ENCODE measurements at regions not wholly inside any gene's neighbourhood (a gene's known extent, or its start where the extent isn't known, plus 50 kb on each side); places are given as distances from the start of the nearest gene placed in this dataset.

DNA sequence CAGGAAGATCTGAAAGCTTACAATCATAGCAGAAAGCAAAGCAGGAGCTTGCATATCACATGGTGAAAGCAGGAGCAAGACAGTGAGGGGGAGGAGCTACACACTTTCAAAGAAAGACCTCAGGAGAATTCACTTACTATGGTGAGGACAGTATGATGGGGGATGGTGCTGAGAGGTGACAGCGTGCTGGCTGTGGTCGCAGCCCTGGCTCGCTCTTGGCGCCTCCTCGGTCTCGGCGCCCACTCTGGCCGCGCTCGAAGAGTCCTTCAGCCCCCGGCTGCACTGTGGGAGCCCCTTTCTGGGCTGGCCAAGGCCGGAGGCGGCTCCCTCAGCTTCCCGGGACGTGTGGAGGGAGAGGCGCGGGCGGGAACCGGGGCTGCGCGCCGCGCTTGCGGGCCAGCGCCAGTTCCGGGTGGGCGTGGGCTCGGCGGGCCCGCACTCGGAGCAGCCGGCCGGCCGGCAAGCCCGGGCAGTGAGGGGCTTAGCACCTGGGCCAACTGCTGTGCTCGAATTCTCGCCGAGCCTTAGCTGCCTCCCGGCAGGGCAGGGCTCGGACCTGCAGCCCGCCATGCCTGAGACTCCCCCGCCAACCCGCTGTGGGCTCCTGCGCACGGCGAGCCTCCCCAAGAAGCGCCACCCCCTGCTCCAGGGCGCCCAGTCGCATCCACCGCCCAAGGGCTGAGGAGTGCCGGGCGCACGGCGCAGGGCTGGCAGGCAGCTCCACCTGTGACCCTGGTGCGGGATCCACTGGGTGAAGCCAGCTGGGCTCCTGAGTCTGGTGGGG is 131.9 kb upstream of the SPATS2L start:
- H3K4me1 Mint-ChIP-seq (ENCODE audit: low read depth) = no peaks in the 10 kb centered on the region
- ATAC-seq = no peak
- peaks cover 7% of the 10 kb centered on the region for H3K27me3 Mint-ChIP-seq (ENCODE audit: low read depth)
- no peaks in the 10 kb centered on the region for H3K9me3 Mint-ChIP-seq
- no peak for DNase-seq
- no peak overlapping the region for H3K4me3 Mint-ChIP-seq
- H3K36me3 Mint-ChIP-seq (ENCODE audit: insufficient read depth) = no peaks in the 10 kb centered on the region

DNA sequence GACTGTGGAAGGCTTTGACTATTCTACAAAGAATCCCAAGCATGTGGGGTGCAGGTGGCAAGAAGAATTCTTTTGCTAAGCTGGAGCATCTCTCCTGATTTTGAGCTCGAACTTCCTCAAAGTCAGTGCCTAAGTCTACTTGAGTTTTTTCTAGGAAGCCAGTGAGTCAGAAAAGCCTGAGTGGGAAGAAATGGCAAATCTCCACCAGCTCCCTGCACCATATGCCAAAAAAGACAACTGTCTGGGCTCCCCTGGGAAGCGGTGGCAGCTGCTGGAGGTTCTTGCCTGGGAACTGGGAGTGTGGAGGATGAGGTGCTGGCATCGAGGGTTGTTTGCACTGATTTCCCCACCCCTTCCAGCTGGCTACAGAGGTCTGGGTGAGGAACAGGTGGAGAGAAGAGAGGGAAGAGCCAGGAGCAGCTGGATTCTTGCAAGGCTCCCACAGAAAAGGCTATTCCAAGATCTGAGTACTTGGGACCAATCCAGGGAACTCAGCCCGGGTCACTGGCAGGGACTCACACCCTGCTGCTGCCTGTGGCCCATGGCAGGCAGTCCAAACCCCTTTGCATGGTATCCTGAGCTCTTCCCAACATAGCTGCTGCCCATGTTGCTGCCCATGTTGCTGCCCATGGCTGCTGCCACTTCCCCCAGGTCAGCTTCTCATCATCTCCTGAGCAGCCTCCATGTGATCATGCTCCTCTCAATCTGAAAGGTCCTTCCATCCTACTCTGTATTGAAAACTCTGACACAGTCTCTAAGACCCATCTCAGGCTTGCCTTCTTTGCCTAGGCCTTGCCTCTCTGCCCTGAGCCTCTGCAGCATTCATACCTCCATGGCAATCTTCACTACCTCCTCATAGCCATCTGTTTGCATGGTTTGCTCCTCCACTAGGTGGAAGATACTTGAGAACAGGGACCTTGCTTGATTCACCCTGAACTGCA is 128.3 kb upstream of the SPATS2L start:
- Mint-ChIP-seq H3K4me3 (no peak overlapping the region), H3K4me1 (ENCODE audit: low read depth) (no peaks in the 10 kb centered on the region), H3K36me3 (ENCODE audit: insufficient read depth) (no peaks in the 10 kb centered on the region), H3K9me3 (no peaks in the 10 kb centered on the region), H3K27me3 (ENCODE audit: low read depth) (peaks cover 20% of the 10 kb centered on the region)
- DNase-seq (no peak), ATAC-seq (no peak)

DNA sequence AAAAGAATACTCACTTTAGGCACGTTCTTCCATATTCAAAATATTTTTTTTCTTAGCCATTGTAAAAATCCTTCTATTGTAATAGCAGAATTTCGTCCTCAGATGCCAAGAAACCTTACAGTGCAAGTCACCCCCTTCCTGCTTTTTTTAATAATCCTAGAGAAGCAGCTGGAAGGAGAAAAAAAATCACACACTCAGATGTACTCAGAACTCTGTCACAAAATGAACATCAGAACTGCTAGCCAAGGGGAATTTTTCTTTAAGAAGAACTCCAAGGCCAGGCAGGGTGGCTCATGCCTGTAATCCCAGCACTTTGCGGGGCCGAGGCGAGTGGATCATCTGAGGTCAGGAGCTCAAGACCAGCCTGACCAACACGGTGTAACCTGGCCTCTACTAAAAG is 127.3 kb upstream of the SPATS2L start:
- DNase-seq = no peak
- ATAC-seq = no peak
- Mint-ChIP-seq H3K4me3 (no peak overlapping the region), H3K4me1 (ENCODE audit: low read depth) (no peaks in the 10 kb centered on the region), H3K36me3 (ENCODE audit: insufficient read depth) (no peaks in the 10 kb centered on the region), H3K27me3 (ENCODE audit: low read depth) (peaks cover 21% of the 10 kb centered on the region), H3K9me3 (no peaks in the 10 kb centered on the region)

DNA sequence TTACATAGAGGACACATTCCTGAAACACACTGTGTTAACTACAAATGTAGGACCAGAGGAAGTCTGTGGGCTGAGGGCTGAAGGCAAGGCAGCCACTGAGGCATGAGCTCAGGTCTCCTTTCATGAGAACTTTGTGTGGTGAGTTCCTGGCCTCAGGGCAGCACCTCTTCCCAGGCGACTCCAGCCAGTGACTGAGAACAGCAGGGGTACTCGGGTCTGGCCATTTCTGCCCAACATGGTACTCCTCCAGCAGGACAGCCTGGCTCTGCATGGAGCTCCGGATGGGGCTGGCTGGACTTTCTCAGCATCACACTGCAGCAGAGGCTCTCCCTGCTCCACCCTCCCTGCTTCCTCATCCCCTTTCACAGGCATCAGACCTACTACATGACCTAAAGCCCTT is 125.5 kb upstream of the SPATS2L start:
- H3K36me3 Mint-ChIP-seq (ENCODE audit: insufficient read depth) = no peaks in the 10 kb centered on the region
- ATAC-seq = no peak

DNA sequence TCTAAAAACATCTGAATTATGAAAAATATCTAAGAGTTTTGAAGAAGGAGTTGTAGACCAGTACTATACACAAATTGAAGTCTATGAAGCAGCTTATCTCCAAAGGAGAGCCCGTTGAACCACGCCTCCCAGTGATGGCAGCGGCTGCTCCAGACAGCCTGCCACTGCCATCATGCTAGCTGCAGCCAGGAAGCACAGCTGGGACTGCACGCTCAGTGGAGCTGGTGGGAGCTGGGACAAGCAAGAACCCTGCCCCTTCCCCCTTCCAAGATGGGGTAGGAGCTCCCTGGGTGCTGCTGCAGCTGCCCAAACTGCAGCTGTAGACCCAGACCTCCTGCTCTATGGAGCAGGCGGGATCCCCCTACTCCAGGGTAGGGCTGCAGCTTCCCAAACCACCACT is 124.7 kb upstream of the SPATS2L start:
- H3K27me3 Mint-ChIP-seq (ENCODE audit: low read depth) = peaks cover 32% of the 10 kb centered on the region
- DNase-seq = no peak
- no peak overlapping the region for H3K4me3 Mint-ChIP-seq
- ATAC-seq = no peak
- H3K4me1 Mint-ChIP-seq (ENCODE audit: low read depth) = no peaks in the 10 kb centered on the region
- H3K9me3 Mint-ChIP-seq = no peaks in the 10 kb centered on the region
- H3K36me3 Mint-ChIP-seq (ENCODE audit: insufficient read depth) = no peaks in the 10 kb centered on the region

More for the DNA sequence above, 125.5 kb upstream of the SPATS2L start:
- peaks cover 29% of the 10 kb centered on the region for H3K27me3 Mint-ChIP-seq (ENCODE audit: low read depth)
- DNase-seq = no peak
- H3K4me3 Mint-ChIP-seq = no peak overlapping the region
- H3K4me1 Mint-ChIP-seq (ENCODE audit: low read depth) = no peaks in the 10 kb centered on the region
- no peaks in the 10 kb centered on the region for H3K9me3 Mint-ChIP-seq

DNA sequence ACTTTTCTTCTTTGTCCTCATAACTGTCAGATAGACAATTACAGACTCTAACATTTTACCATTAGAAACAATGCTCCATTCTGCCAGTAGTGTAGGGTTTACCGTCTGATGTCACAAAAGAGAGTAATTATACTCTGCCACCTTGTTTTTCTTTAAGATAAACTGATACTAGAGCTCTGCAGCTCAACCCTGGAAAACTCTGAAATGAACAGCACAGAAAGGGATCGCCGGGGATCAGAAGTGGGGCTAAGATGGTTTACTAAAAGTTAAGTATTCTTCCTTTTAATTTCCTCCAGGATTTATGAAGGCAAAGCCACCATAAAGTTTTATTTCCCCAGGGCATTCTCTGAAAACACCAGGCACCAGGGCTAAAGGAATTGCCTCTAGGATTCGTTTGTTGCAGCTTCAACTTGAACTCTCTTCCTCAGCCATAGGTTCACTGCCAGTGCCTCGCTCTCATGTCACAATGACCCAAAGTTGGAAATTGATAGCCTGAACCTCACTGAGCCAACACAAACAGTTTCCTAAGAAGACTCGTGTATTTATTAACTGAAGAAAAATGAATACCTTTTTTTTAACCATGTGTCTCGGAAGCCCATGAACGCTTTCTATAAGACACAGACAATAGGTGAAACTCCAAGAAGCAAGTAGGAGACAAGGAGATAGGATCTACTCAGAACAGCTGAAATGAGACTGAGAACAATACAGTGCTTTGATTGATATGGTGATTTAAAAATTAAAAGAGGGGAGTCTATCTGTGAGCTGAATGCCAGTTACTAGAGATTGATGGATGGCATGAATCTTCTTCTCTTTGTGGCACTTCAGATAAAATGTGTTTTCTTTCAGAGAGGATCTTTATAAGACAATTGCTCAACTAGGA is 121.5 kb upstream of the SPATS2L start:
- no peak for ATAC-seq
- Mint-ChIP-seq H3K36me3 (ENCODE audit: insufficient read depth) (no peaks in the 10 kb centered on the region), H3K27me3 (ENCODE audit: low read depth) (peaks cover 29% of the 10 kb centered on the region), H3K9me3 (no peaks in the 10 kb centered on the region), H3K4me1 (ENCODE audit: low read depth) (no peaks in the 10 kb centered on the region), H3K4me3 (no peak overlapping the region)
- DNase-seq = no peak

DNA sequence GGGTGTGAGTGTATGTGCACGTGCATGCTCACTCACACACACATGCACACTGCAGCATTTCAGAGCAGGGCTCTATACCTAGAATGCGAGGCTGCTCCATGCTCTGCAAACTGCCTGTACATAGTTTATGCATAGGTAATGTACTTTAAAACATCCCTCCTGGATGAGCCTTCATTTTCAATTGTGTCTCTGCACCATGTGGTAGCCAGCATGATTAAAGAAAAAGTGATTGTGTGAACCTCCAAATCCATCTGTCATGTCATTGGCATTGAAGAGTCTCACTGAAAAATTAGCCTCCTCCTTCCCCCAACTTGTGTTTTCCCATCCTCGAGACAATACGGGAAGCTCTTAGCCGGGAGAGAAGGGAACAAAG is 120.9 kb upstream of the SPATS2L start:
- Mint-ChIP-seq H3K4me1 (ENCODE audit: low read depth) (no peaks in the 10 kb centered on the region), H3K36me3 (ENCODE audit: insufficient read depth) (no peaks in the 10 kb centered on the region), H3K9me3 (no peaks in the 10 kb centered on the region), H3K27me3 (ENCODE audit: low read depth) (peaks cover 24% of the 10 kb centered on the region), H3K4me3 (no peak overlapping the region)
- DNase-seq (no peak), ATAC-seq (no peak)

DNA sequence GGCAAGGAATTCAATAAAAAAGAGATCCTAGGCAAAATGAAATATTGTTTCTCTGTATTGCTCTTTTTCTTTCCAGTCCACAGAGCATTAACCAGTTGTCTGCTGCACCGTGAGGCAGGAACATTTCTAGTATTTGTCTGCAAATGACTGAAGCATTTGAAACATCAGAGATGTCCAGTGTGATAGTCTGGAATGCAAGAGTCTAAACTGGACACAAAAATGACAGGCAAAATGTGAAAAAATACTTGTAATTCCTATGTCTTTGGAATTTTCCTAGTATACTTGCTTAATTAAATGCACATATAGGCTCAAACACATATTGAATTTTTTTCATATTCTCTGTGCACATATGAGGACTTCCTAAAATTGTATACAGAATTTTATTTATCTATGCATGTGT is 120.5 kb upstream of the SPATS2L start:
- ATAC-seq (no peak), DNase-seq (no peak)
- Mint-ChIP-seq H3K4me3 (no peak overlapping the region), H3K27me3 (ENCODE audit: low read depth) (peaks cover 24% of the 10 kb centered on the region), H3K36me3 (ENCODE audit: insufficient read depth) (no peaks in the 10 kb centered on the region), H3K9me3 (no peaks in the 10 kb centered on the region), H3K4me1 (ENCODE audit: low read depth) (no peaks in the 10 kb centered on the region)

DNA sequence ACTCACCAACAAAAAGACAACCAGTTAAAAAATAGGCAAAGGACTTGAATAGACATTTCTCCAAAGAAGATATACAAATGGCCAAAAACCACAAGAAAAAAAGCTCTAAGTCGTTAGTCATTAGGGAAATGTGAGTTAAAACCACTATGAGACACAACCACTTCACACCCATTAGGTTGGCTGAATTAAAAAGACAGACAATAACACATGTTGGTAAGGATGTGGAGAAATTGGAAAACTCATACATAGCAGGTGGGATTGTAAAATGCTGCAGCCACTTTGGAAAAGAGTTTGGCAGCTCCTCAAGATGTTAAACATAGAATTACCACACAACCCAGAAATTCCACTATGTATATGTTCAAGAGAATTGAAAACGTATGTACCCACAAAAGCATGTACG is 117.6 kb upstream of the SPATS2L start:
- Mint-ChIP-seq H3K27me3 (ENCODE audit: low read depth) (peaks cover 23% of the 10 kb centered on the region), H3K9me3 (no peaks in the 10 kb centered on the region), H3K4me3 (no peak overlapping the region), H3K36me3 (ENCODE audit: insufficient read depth) (no peaks in the 10 kb centered on the region), H3K4me1 (ENCODE audit: low read depth) (no peaks in the 10 kb centered on the region)
- no peak for ATAC-seq
- no peak for DNase-seq

DNA sequence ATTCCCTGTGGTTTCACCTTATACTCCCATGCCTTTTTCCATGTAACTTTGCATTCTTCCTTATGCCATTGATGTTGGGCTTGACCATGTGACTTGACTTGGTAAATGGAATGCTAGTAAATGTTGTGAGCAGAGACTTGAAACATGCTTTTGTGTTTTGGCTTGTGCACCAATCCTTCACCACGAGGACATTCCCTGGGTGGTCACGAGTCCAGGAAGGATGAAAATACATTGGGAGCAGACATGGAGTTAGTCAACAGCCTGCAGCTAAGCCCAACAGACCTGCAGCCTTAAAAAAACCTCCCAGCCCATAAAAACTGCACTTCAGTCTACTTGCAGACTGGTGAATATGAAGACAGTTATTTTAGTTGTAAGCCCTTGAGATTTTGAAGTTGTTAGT is 116.5 kb upstream of the SPATS2L start:
- Mint-ChIP-seq H3K4me1 (ENCODE audit: low read depth) (no peaks in the 10 kb centered on the region), H3K4me3 (no peak overlapping the region), H3K27me3 (ENCODE audit: low read depth) (peaks cover 23% of the 10 kb centered on the region), H3K9me3 (no peaks in the 10 kb centered on the region), H3K36me3 (ENCODE audit: insufficient read depth) (no peaks in the 10 kb centered on the region)
- ATAC-seq (no peak), DNase-seq (no peak)

DNA sequence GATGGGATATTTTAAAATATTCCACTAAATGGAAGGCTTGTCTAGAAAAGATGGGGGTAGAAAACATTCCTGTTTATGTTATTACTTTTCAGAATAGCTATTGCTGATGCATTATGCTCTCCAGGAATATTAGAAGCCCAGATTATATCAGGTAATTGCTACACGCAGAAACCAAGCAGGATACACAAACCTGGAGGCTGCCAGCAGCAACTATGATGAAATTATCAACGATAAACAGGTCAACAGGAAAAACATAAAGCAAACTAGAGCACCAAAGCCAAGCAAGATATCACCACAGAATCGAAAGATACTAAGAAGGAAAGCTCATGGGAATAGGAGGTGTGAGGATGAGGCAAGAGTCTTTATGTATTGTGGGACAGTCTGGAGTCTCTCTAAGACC is 113.2 kb upstream of the SPATS2L start:
- peaks cover 24% of the 10 kb centered on the region for H3K27me3 Mint-ChIP-seq (ENCODE audit: low read depth)
- ATAC-seq (no peak), DNase-seq (no peak)
- no peak overlapping the region for H3K4me3 Mint-ChIP-seq
- H3K9me3 Mint-ChIP-seq = no peaks in the 10 kb centered on the region
- H3K36me3 Mint-ChIP-seq (ENCODE audit: insufficient read depth) = no peaks in the 10 kb centered on the region
- no peaks in the 10 kb centered on the region for H3K4me1 Mint-ChIP-seq (ENCODE audit: low read depth)

DNA sequence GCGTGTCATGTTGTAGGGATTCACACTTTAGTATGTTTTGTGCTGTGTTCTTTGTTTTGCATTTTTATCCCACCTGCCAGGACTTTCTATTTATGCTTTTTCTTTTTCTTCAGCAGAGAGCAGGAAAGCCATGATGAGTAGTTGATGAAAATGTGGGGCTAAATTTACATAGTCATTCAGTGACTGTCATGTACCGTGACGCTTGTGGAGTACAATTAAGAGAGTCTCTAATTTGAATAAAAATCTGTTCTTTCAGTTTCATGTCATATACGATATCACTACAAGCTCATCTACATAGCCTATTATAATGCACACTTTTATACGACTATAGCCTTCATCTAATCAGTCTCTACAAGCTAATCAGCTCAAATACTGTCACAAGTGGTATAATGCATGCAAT is 112.7 kb upstream of the SPATS2L start:
- no peaks in the 10 kb centered on the region for H3K36me3 Mint-ChIP-seq (ENCODE audit: insufficient read depth)
- peaks cover 24% of the 10 kb centered on the region for H3K27me3 Mint-ChIP-seq (ENCODE audit: low read depth)
- no peak overlapping the region for H3K4me3 Mint-ChIP-seq
- DNase-seq (no peak), ATAC-seq (no peak)
- no peaks in the 10 kb centered on the region for H3K4me1 Mint-ChIP-seq (ENCODE audit: low read depth)
- H3K9me3 Mint-ChIP-seq = no peaks in the 10 kb centered on the region

DNA sequence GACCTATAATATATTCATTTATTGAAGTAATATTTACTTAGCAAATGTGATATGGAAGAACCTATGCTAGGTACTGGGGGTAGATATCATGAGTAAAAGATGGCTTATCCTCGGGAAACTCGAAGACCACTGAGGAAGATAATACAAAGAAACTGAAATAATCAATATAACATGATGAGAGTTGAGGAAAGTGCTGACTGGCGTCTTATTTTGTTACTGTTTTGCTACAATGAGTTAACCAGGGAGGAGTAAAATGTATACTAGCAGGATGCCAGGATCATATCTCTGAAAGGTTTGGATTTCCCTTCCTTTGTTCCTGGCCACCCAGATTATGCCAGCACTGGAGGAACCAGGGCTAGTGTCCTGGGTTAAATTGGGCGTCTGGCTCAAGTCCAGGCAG is 111.7 kb upstream of the SPATS2L start:
- Mint-ChIP-seq H3K27me3 (ENCODE audit: low read depth) (peaks cover 24% of the 10 kb centered on the region), H3K4me3 (no peak overlapping the region), H3K9me3 (no peaks in the 10 kb centered on the region), H3K36me3 (ENCODE audit: insufficient read depth) (no peaks in the 10 kb centered on the region), H3K4me1 (ENCODE audit: low read depth) (no peaks in the 10 kb centered on the region)
- ATAC-seq = no peak
- DNase-seq = no peak

DNA sequence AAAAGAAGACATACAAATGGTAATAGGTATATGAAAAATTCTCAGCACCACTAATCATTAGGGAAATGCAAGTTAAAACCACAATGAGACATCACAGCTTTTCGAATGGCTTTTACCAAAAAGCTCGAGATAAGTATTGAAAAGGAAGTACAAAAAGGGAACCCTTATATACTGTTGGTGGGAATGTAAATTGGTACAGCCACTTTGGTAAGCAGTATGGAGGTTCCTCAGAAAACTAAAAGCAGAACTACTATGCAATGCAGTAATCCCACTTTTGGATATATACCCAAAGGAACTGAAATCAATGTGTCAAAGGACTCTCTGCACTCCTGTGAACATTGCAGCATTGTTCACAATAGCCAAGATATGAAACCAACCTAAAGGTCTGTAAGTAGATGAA is 107.5 kb upstream of the SPATS2L start:
- Mint-ChIP-seq H3K9me3 (no peaks in the 10 kb centered on the region), H3K27me3 (ENCODE audit: low read depth) (peaks cover 17% of the 10 kb centered on the region), H3K4me3 (no peak overlapping the region), H3K4me1 (ENCODE audit: low read depth) (no peaks in the 10 kb centered on the region), H3K36me3 (ENCODE audit: insufficient read depth) (no peaks in the 10 kb centered on the region)
- no peak for DNase-seq
- ATAC-seq = no peak
